Lower leg skin (tissue), 3 donors: ENCODE measurements at regions not wholly inside any gene's neighbourhood (a gene's known extent, or its start where the extent isn't known, plus 50 kb on each side); places are given as distances from the start of the nearest gene placed in this dataset.

Experiments
- CTCF ChIP-seq, 3 donors: fragments of 450-650 bp; IDR thresholded peaks; one replicate each; pipeline ENCODE4 v1.5.1; 2016; ENCODE audit warnings: antibody characterized with exemption in 3 of 3, mild to moderate bottlenecking in 3 of 3, moderate library complexity in 2 of 3
- POLR2A ChIP-seq, 2 donors: fragments of 450-650 bp; IDR thresholded peaks; one replicate each; pipeline ENCODE4 v1.6.1; 2016 to 2017; ENCODE audit warnings: antibody characterized with exemption in 2 of 2, mild to moderate bottlenecking in 1 of 2, moderate library complexity in 1 of 2

- TF ChIP-seq CTCF (IDR thresholded peaks at IDR 0.05), result no peak
- no peak for TF ChIP-seq POLR2A (IDR thresholded peaks at IDR 0.05)
These were observed 139.8 kb upstream of the SOX1 start for GRCh38 chr13:111927181-111927540.
